B cell (primary cell): ENCODE measurements at regions not wholly inside any gene's neighbourhood (a gene's known extent, or its start where the extent isn't known, plus 50 kb on each side); places are given as distances from the start of the nearest gene placed in this dataset.

Experiments
- ATAC-seq: fragments of 200-7000 bp; cut with Tn5 transposase; one replicate; pipeline ENCODE4 v1.10.0; 2021; ENCODE audit warnings: low read depth, mild to moderate bottlenecking, moderate number of reproducible peaks, moderate library complexity
- CTCF ChIA-PET: fragments of 350-600 bp; sonication (Branson Sonifier 250); formaldehyde crosslinking; loops from one replicate; lab custom pipeline; 2021; ENCODE audit warnings: antibody characterized with exemption, inconsistent platforms; lab: Charles Lee
- POLR2A ChIA-PET: fragments of 350-600 bp; sonication (Branson Sonifier 250); formaldehyde crosslinking; loops from one replicate; lab custom pipeline; 2021; ENCODE audit warnings: antibody characterized with exemption; lab: Charles Lee
- DNase-seq: peaks from one replicate; pipeline ENCODE4 v3.0.0; 2013
- H2AFZ ChIP-seq: 2 replicates; pipeline ENCODE4 v1.6.1; 2012; ENCODE audit warnings: mild to moderate bottlenecking, low read depth, low read length; ENCODE audit not compliant: insufficient read depth, poor library complexity, severe bottlenecking
- H3K27ac ChIP-seq, 2 donors: 1 replicate in 1 of 2; 2 replicates in 1 of 2; pipeline ENCODE4 v1.5.1; 2012 to 2013; ENCODE audit warnings: low read length in 2 of 2, mild to moderate bottlenecking in 2 of 2, moderate library complexity in 1 of 2
- H3K27me3 ChIP-seq, 4 experiments: fragments of 200-600 bp in 1 of 4; sonication (generic) in 1 of 4; replicated peaks in 1 of 4; 1 replicate in 2 of 4; 2 replicates in 2 of 4; pipeline versions ENCODE4 v1.6.1 to v1.7.0; 2013 to 2016; ENCODE audit warnings: low read length in 3 of 4, mild to moderate bottlenecking in 2 of 4, mixed read lengths in 1 of 4, moderate library complexity in 1 of 4; ENCODE audit not compliant: insufficient read depth in 4 of 4, control insufficient read depth in 3 of 4; ENCODE audit errors: control extremely low read depth in 1 of 4
- H3K36me3 ChIP-seq, 2 experiments: replicated peaks in 1 of 2; 1 replicate in 1 of 2; 2 replicates in 1 of 2; pipeline versions ENCODE4 v1.6.1 to v1.7.1; 2013; ENCODE audit warnings: low read length in 1 of 2; ENCODE audit not compliant: insufficient read depth in 2 of 2, control insufficient read depth in 1 of 2; ENCODE audit errors: control extremely low read depth in 1 of 2, extremely low read depth in 1 of 2
- H3K4me1 ChIP-seq, 2 donors: fragments of 200-600 bp in 1 of 2; sonication (generic) in 1 of 2; 1 replicate in 1 of 2; 2 replicates in 1 of 2; pipeline versions ENCODE4 v1.5.1 to v1.6.1; 2013 to 2017; ENCODE audit warnings: low read length in 2 of 2; ENCODE audit not compliant: control insufficient read depth in 2 of 2, insufficient read depth in 2 of 2
- H3K4me2 ChIP-seq: replicated peaks from 2 replicates; pipeline ENCODE3; 2012; ENCODE audit warnings: mild to moderate bottlenecking, low read depth, low read length; ENCODE audit not compliant: poor library complexity, severe bottlenecking
- H3K4me3 ChIP-seq, 5 experiments: fragments of 200-600 bp in 1 of 5; sonication (generic) in 1 of 5; 1 replicate in 3 of 5; 2 replicates in 2 of 5; pipeline versions ENCODE4 v1.5.1 to v1.7.0; 2011 to 2016; ENCODE audit warnings: low read length in 4 of 5, mild to moderate bottlenecking in 4 of 5, low read depth in 2 of 5, control low read depth in 1 of 5, moderate library complexity in 1 of 5; ENCODE audit not compliant: insufficient read depth in 1 of 5; ENCODE audit errors: control extremely low read depth in 1 of 5, extremely low read depth in 1 of 5
- H3K79me2 ChIP-seq: fragments of 200-600 bp; sonication (generic); one replicate; pipeline ENCODE4 v1.6.0; 2016; ENCODE audit warnings: low read length; ENCODE audit not compliant: control insufficient read depth, insufficient read depth
- H3K9ac ChIP-seq: fragments of 200-600 bp; sonication (generic); 2 replicates; pipeline ENCODE4 v1.6.1; 2017; ENCODE audit warnings: mild to moderate bottlenecking, low read length, moderate library complexity
- H3K9me3 ChIP-seq, 3 donors: one replicate each; pipeline versions ENCODE4 v1.6.1 to v1.7.1; 2013; ENCODE audit warnings: low read length in 2 of 3; ENCODE audit not compliant: control insufficient read depth in 2 of 3, insufficient read depth in 1 of 3; ENCODE audit errors: control extremely low read depth in 1 of 3
- H4K20me1 ChIP-seq: 2 replicates; pipeline ENCODE4 v1.6.0; 2012; ENCODE audit warnings: mild to moderate bottlenecking, low read length; ENCODE audit not compliant: insufficient read depth, control insufficient read depth, poor library complexity, severe bottlenecking
- H3K27ac Mint-ChIP-seq: one replicate; pipeline ENCODE4 v1.8.0; 2021; ENCODE audit warnings: mixed read lengths
- H3K27me3 Mint-ChIP-seq: one replicate; pipeline ENCODE4 v1.8.0; 2021; ENCODE audit warnings: mixed read lengths
- H3K4me1 Mint-ChIP-seq: one replicate; pipeline ENCODE4 v1.8.0; 2021; ENCODE audit warnings: mixed read lengths
- H3K4me3 Mint-ChIP-seq: one replicate; pipeline ENCODE4 v1.8.0; 2021; ENCODE audit warnings: mixed read lengths
- H3K9me3 Mint-ChIP-seq: one replicate; pipeline ENCODE4 v1.8.0; 2022; ENCODE audit warnings: mixed read lengths; ENCODE audit not compliant: insufficient read depth
- CTCF ChIP-seq: fragments of 200-600 bp; IDR thresholded peaks from one replicate; pipeline ENCODE4 v1.8.0; 2022; ENCODE audit warnings: antibody characterized with exemption, mild to moderate bottlenecking
- EZH2 ChIP-seq: IDR thresholded peaks from 2 replicates; pipeline ENCODE4 v1.6.1; 2012; ENCODE audit warnings: borderline replicate concordance, low read depth, mild to moderate bottlenecking, moderate library complexity, low read length; ENCODE audit not compliant: insufficient read depth, poor library complexity, severe bottlenecking
- WGBS: methylation state at CpG from one replicate; pipeline ENCODE4 v1.1.5; 2013; ENCODE audit warnings: missing lambda C conversion rate; ENCODE audit not compliant: insufficient coverage; 5-methylcytosine and 5-hydroxymethylcytosine counted together
- intact Hi-C: fragments of 100-400 bp; cut with micrococcal nuclease; formaldehyde crosslinking; loops from one replicate; pipeline ENCODE4 v1.10.0; 2022

- Histone ChIP-seq H3K9me3 (peaks cover 0 to 18% (median 0%) of the 10 kb centered on the region in 3 donors), H3K4me2 (no peak overlapping the region), H3K27ac (no peak overlapping the region), H3K36me3 (no peaks in the 10 kb centered on the region), H3K79me2 (no peaks in the 10 kb centered on the region), H3K9ac (no peak overlapping the region), H4K20me1 (no peaks in the 10 kb centered on the region), H3K4me1 (peaks cover 44 to 57% of the 10 kb centered on the region in 2 donors), H3K4me3 (no peak overlapping the region), H2AFZ (no peak overlapping the region), H3K27me3 (peaks cover 0 to 70% (median 22%) of the 10 kb centered on the region in 4 experiments)
- Mint-ChIP-seq H3K4me1 (peaks cover 48% of the 10 kb centered on the region), H3K27me3 (peaks cover 48% of the 10 kb centered on the region), H3K27ac (no peak overlapping the region), H3K4me3 (no peak overlapping the region), H3K9me3 (no peaks in the 10 kb centered on the region)
- intact Hi-C loops = loop anchor here (2.0 to 5.0 kb wide), 2 partner anchors 35 to 66 kb away; no protein-coding TSS in a partner anchor
- TF ChIP-seq EZH2 (no peak), CTCF (no peak)
- POLR2A ChIA-PET = no interaction called here
- no peak for ATAC-seq
- peak; percentile 2 for DNase-seq
- CTCF ChIA-PET = no interaction called here
- 96% methylated on average over 3 of the region's 5 CpGs for WGBS
Measured at GRCh38 chr2:8542381-8543059, 139.3 kb upstream of the ID2 start.

GRCh38 chr2:8543060-8543382 is 138.8 kb upstream of the ID2 start:
- no peak for ATAC-seq
- H3K9me3 Mint-ChIP-seq = no peaks in the 10 kb centered on the region
- Histone ChIP-seq H2AFZ (no peak overlapping the region), H3K4me1 (peaks cover 44 to 56% of the 10 kb centered on the region in 2 donors), H3K4me2 (peak overlapping the region; percentile 72), H3K9ac (peak overlapping the region; percentile 52), H4K20me1 (no peaks in the 10 kb centered on the region), H3K27ac (no peak overlapping the region), H3K27me3 (peaks cover 0 to 73% (median 22%) of the 10 kb centered on the region in 4 experiments), H3K4me3 (no peak overlapping the region), H3K36me3 (no peaks in the 10 kb centered on the region), H3K9me3 (peaks cover 0 to 18% (median 0%) of the 10 kb centered on the region in 3 donors), H3K79me2 (no peaks in the 10 kb centered on the region)
- peaks cover 48% of the 10 kb centered on the region for H3K4me1 Mint-ChIP-seq
- ChIA-PET CTCF (no interaction called here), POLR2A (no interaction called here)
- intact Hi-C loops = loop anchor here (2.0 to 5.0 kb wide), 2 partner anchors 34 to 66 kb away; no protein-coding TSS in a partner anchor
- no peak overlapping the region for H3K27ac Mint-ChIP-seq
- H3K4me3 Mint-ChIP-seq = peak overlapping the region; percentile 78
- 80% methylated on average over 1 of the region's 6 CpGs for WGBS
- peaks cover 52% of the 10 kb centered on the region for H3K27me3 Mint-ChIP-seq
- TF ChIP-seq CTCF = no peak
- DNase-seq = no peak
